HUES6 (cell line): ENCODE measurements at regions not wholly inside any gene's neighbourhood (a gene's known extent, or its start where the extent isn't known, plus 50 kb on each side); places are given as distances from the start of the nearest gene placed in this dataset.
"Not testable (repeated sequence)": the region's sequence is repeated elsewhere in the genome, so short reads cannot be mapped to it uniquely, and the experiment has no call there.

Source experiments
- H3K27ac ChIP-seq: 2 replicates; pipeline ENCODE4 v1.7.0; 2013; ENCODE audit warnings: low read depth, mild to moderate bottlenecking, low read length, inconsistent platforms
- H3K27me3 ChIP-seq: 2 replicates; pipeline ENCODE4 v1.6.1; 2013; ENCODE audit warnings: low read length; ENCODE audit not compliant: control insufficient read depth, insufficient read depth
- H3K36me3 ChIP-seq: 2 replicates; pipeline ENCODE4 v1.6.1; 2013; ENCODE audit warnings: low read length; ENCODE audit not compliant: control insufficient read depth, insufficient read depth
- H3K4me1 ChIP-seq: 2 replicates; pipeline ENCODE4 v1.6.1; 2013; ENCODE audit warnings: low read length; ENCODE audit not compliant: control insufficient read depth, insufficient read depth
- H3K4me3 ChIP-seq: 2 replicates; pipeline ENCODE4 v1.5.1; 2013; ENCODE audit warnings: low read depth, low read length
- H3K9ac ChIP-seq: one replicate; pipeline ENCODE4 v1.6.1; 2013; ENCODE audit warnings: mild to moderate bottlenecking, low read length
- H3K9me3 ChIP-seq: 2 replicates; pipeline ENCODE4 v1.6.1; 2013; ENCODE audit warnings: low read depth, low read length; ENCODE audit not compliant: control insufficient read depth, insufficient read depth

GRCh38 chr4:1556541-1557220, 127.4 kb downstream of the FAM53A start:
- peaks cover 25% of the 10 kb centered on the region; the same call in 1 of the 2 replicates for H3K27me3 ChIP-seq
- H3K9ac ChIP-seq: no peak overlapping the region
- H3K4me3 ChIP-seq: no peak overlapping the region
- no peaks in the 10 kb centered on the region for H3K9me3 ChIP-seq
- no peak overlapping the region for H3K27ac ChIP-seq
- no peaks in the 10 kb centered on the region for H3K36me3 ChIP-seq
- H3K4me1 ChIP-seq: peaks cover 3% of the 10 kb centered on the region; the same call in 1 of the 2 replicates

- H3K9me3 ChIP-seq: no peaks in the 10 kb centered on the region
- H3K4me3 ChIP-seq: no peak overlapping the region
- no peaks in the 10 kb centered on the region for H3K36me3 ChIP-seq
- H3K27ac ChIP-seq: no peak overlapping the region
- H3K27me3 ChIP-seq: peaks cover 21% of the 10 kb centered on the region; the same call in 1 of the 2 replicates
- H3K9ac ChIP-seq: no peak overlapping the region
- H3K4me1 ChIP-seq: peaks cover 3% of the 10 kb centered on the region; the same call in 1 of the 2 replicates
These were observed 129.2 kb downstream of the FAM53A start for GRCh38 chr4:1554876-1555265.

GRCh38 chr4:1554246-1554875, 129.8 kb downstream of the FAM53A start:
- Histone ChIP-seq H3K4me3 (no peak overlapping the region), H3K27ac (no peak overlapping the region), H3K36me3 (no peaks in the 10 kb centered on the region), H3K27me3 (peaks cover 21% of the 10 kb centered on the region; the same call in 1 of the 2 replicates), H3K9me3 (no peaks in the 10 kb centered on the region), H3K4me1 (peaks cover 3% of the 10 kb centered on the region; the same call in 1 of the 2 replicates), H3K9ac (no peak overlapping the region)

- Histone ChIP-seq H3K4me3 (no peak overlapping the region), H3K4me1 (no peaks in the 10 kb centered on the region), H3K27me3 (peaks cover 24% of the 10 kb centered on the region; the same call in 1 of the 2 replicates), H3K36me3 (no peaks in the 10 kb centered on the region), H3K27ac (no peak overlapping the region), H3K9ac (no peak overlapping the region), H3K9me3 (no peaks in the 10 kb centered on the region)
These were observed 130.7 kb downstream of the FAM53A start for GRCh38 chr4:1553365-1553764.

- Histone ChIP-seq H3K4me1 (no peaks in the 10 kb centered on the region), H3K4me3 (no peak overlapping the region), H3K27ac (no peak overlapping the region), H3K27me3 (peaks cover 29% of the 10 kb centered on the region; the same call in 1 of the 2 replicates), H3K36me3 (no peaks in the 10 kb centered on the region), H3K9me3 (no peaks in the 10 kb centered on the region), H3K9ac (no peak overlapping the region)
These were observed 131.7 kb downstream of the FAM53A start for GRCh38 chr4:1552451-1552850.

- peaks cover 21% of the 10 kb centered on the region; the same call in 1 of the 2 replicates for H3K27me3 ChIP-seq
These were observed 132.9 kb downstream of the FAM53A start for GRCh38 chr4:1551211-1551610.

GRCh38 chr4:1550122-1551070, 133.7 kb downstream of the FAM53A start:
- H3K9me3 ChIP-seq: no peaks in the 10 kb centered on the region
- H3K4me3 ChIP-seq: no peak overlapping the region

More at GRCh38 chr4:1551211-1551610, 132.9 kb downstream of the FAM53A start:
- Histone ChIP-seq H3K27ac (no peak overlapping the region), H3K9ac (no peak overlapping the region), H3K4me3 (no peak overlapping the region), H3K36me3 (no peaks in the 10 kb centered on the region), H3K4me1 (no peaks in the 10 kb centered on the region), H3K9me3 (no peaks in the 10 kb centered on the region)

GRCh38 chr4:1549638-1550035, 134.5 kb downstream of the FAM53A start:
- H3K9ac ChIP-seq: no peak overlapping the region
- no peaks in the 10 kb centered on the region for H3K9me3 ChIP-seq
- no peak overlapping the region for H3K27ac ChIP-seq
- H3K36me3 ChIP-seq: no peaks in the 10 kb centered on the region
- no peak overlapping the region for H3K4me3 ChIP-seq
- H3K4me1 ChIP-seq: no peaks in the 10 kb centered on the region
- peaks cover 9% of the 10 kb centered on the region; the same call in 1 of the 2 replicates for H3K27me3 ChIP-seq

More at GRCh38 chr4:1550122-1551070, 133.7 kb downstream of the FAM53A start:
- Histone ChIP-seq H3K36me3 (no peaks in the 10 kb centered on the region), H3K27me3 (peaks cover 13% of the 10 kb centered on the region; the same call in 1 of the 2 replicates), H3K9ac (no peak overlapping the region), H3K27ac (no peak overlapping the region), H3K4me1 (no peaks in the 10 kb centered on the region)

- not testable (repeated sequence) for H3K9me3 ChIP-seq, H3K4me3 ChIP-seq, H3K27ac ChIP-seq, H3K9ac ChIP-seq, H3K4me1 ChIP-seq, H3K27me3 ChIP-seq, H3K36me3 ChIP-seq
These were observed 135.1 kb downstream of the FAM53A start for GRCh38 chr4:1548827-1549637.
